HG02938 (cell line): ENCODE measurements at regions not wholly inside any gene's neighbourhood (a gene's known extent, or its start where the extent isn't known, plus 50 kb on each side); places are given as distances from the start of the nearest gene placed in this dataset.
"Not testable (repeated sequence)": the region's sequence is repeated elsewhere in the genome, so short reads cannot be mapped to it uniquely, and the experiment has no call there.

ENCODE experiments used
- ATAC-seq: cut with Tn5 transposase; IDR thresholded peaks from one replicate; pipeline ENCODE4 v1.9.1; 2021; ENCODE audit warnings: mild to moderate bottlenecking, moderate library complexity; ENCODE audit not compliant: unreplicated experiment

GRCh38 chr6:30807566-30807965 is 63.2 kb upstream of the IER3 start:
- ATAC-seq: not testable (repeated sequence)

- ATAC-seq: no peak
Measured at GRCh38 chr6:30806581-30807183, 62.3 kb upstream of the IER3 start.

DNA sequence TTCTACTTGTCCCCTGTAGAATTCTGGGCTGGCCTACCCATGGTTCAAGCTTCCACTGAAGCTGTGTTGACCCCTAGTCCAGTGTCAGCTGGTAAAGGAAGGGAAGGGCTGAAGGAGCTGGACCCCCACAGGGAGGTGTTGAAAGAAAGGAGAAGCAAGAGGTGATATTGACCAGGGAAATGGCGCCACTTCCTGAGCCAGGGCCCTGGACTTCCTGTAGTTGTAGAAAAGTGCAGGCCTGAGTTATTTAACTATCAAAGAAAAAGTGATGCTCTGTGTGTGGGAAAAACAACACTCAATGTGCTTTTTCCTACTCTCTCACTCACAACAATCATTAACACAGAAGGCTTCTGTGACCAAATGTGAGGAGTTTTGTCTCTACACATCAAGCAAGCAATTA is 60.0 kb upstream of the IER3 start:
- no peak for ATAC-seq

DNA sequence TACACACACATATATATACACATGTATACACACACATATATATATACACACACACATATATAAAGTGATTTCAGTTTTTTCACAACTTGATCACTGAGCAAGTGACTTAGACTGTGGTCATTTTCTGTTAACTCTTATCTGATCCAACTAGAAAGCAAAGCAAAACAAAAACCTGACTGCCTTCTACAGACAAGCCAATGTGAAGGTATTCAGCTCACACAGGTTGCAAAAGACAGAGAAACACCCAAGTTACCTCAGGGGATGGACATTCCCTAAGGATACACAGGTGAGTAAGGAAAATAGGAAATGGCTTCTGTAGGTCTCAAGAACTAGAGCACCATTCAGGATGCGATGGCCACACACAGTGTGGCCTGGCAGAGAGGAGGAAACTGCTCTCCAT is 58.4 kb upstream of the IER3 start:
- no peak for ATAC-seq

GRCh38 chr6:30801950-30802349 is 57.6 kb upstream of the IER3 start:
- no peak for ATAC-seq

DNA sequence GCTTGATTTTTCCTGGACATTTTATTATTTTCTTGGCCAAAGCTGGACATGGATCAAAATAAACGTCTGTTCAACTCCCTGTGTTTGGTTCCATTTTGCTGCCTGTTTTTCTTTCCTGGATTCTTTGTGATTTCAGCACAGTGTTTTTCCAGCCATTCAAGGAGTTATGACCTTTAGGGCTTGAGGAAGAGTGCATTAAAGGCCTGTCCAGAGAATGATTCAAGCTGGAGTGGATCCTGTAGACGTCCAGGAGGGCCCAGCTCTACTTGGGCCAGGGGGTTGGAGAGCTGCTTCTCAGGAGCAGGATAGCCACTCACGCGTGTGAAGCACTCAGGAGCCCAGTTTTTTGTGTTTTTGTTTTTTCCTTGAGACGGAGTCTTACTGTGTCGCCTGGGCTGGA is 56.5 kb upstream of the IER3 start:
- ATAC-seq: no peak

- ATAC-seq: no peak
Measured at GRCh38 chr6:30799210-30799609, 54.9 kb upstream of the IER3 start.

GRCh38 chr6:30798494-30798893 is 54.1 kb upstream of the IER3 start:
- no peak for ATAC-seq

- no peak for ATAC-seq
Measured at GRCh38 chr6:30795549-30796293, 51.4 kb upstream of the IER3 start.
